ENCODE measurements at regions not wholly inside any gene's neighbourhood (a gene's known extent, or its start where the extent isn't known, plus 50 kb on each side); places are given as distances from the start of the nearest gene placed in this dataset.

DNA sequence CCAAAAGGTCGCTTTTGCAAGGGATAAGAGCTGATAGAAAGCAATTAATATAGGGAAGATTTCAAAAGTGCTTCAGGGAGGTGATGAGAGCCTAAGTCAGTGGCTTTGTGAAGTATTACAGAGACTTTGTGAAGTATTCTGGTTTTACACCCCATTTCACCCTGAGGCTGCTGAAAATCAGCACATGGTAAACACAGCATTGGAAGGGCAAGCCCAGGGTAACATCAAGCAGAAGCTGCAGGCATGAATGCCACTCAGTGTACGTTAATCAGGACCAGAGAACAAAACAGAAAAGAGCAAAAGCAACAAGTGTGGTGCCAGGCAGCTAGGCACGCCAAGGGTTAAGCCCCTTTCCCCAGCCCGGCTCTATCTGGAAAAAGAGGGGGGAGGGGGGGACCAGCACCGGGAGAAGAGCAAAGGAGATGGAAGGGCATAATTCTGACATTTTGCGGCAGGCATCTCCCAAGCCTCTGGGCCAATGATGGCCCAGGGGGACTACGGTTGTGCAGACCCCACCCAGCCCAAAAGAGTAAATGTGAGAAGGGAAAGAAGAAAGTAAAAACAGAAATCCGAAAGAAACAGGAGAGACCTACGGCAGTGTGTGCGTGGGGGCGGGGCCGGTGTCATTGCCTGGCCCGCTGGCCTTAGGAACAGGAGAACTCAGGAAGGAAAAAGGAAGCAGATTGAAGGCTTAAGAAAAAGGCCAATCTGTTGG, 58.9 kb downstream of the DHRS2 start:
- H3K4me3 ChIP-seq (ENCODE audit: low read depth, low read length) = no peak overlapping the region
- TF ChIP-seq, protein P1, sequence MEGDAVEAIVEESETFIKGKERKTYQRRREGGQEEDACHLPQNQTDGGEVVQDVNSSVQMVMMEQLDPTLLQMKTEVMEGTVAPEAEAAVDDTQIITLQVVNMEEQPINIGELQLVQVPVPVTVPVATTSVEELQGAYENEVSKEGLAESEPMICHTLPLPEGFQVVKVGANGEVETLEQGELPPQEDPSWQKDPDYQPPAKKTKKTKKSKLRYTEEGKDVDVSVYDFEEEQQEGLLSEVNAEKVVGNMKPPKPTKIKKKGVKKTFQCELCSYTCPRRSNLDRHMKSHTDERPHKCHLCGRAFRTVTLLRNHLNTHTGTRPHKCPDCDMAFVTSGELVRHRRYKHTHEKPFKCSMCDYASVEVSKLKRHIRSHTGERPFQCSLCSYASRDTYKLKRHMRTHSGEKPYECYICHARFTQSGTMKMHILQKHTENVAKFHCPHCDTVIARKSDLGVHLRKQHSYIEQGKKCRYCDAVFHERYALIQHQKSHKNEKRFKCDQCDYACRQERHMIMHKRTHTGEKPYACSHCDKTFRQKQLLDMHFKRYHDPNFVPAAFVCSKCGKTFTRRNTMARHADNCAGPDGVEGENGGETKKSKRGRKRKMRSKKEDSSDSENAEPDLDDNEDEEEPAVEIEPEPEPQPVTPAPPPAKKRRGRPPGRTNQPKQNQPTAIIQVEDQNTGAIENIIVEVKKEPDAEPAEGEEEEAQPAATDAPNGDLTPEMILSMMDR (IDR thresholded peaks at IDR 0.05; ENCODE audit: borderline replicate concordance, insufficient read depth, low read depth, low read length) = no peak

DNA sequence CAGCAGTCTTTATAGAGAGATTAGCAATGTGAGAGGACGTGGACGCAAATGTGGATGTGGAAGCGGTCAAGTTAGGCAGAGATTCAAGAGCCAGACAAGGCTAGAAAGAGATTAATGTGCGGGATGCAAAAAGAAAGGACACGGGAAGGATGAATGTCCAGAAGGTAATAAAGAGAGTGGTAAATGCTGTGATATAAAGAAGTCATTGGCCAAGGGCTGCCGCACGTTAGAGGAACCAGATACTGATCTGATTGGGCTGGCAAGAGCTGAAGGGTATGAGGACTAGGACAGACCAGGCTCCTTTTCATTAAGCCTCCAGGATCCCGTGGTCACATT, 59.5 kb downstream of the DHRS2 start:
- TF ChIP-seq, protein P1 (IDR thresholded peaks at IDR 0.05; ENCODE audit: borderline replicate concordance, insufficient read depth, low read depth, low read length) = no peak
- no peak overlapping the region for H3K4me3 ChIP-seq (ENCODE audit: low read depth, low read length)

DNA sequence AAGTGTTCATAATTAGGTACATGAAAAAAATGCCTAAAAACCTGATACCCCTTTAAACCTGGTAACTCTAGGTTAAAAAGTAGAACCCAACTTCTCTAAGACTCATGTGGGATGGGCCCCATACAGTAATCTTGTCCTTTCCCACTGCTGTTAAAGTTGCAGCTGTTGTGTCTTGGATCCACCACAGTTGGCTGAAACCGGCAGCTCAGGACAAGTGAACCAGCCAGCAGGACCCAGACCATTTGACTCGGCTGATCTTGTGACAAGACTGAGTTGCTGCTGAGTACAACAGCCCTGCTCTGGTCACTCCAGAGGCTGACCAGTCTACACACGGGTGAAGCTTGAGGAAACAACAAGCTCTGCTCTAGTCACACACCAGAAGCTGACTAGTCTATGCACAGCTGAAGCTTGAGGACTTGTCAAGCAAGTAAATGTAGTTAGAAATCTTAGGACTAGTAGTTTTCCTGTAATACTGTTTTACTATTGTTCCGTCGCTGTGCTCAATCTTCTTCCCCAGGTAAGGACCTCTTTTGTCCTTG, 60.6 kb downstream of the DHRS2 start:
- TF ChIP-seq, protein P1 (IDR thresholded peaks at IDR 0.05; ENCODE audit: borderline replicate concordance, insufficient read depth, low read depth, low read length) = no peak
- H3K4me3 ChIP-seq (ENCODE audit: low read depth, low read length) = no peak overlapping the region

DNA sequence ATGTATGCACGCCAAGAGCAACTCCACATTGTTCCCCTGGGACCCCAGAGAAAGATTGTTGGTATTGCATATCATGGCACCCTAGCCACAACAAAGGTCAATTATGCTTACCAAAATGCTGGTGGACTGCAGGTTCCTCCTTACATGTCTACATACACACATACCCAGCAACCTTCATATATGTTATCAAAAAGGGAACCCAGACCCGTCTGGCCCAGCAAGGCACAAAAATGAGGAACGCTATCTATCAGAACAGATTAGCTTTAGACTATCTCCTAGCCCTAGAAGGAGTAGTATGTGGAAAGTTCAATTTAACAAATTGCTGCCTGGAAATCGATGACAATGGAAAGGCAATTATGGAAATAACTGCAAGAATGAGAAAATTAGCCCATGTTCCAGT, 61.5 kb downstream of the DHRS2 start:
- H3K4me3 ChIP-seq (ENCODE audit: low read depth, low read length) = no peak overlapping the region
- TF ChIP-seq, protein P1 (IDR thresholded peaks at IDR 0.05; ENCODE audit: borderline replicate concordance, insufficient read depth, low read depth, low read length) = no peak

DNA sequence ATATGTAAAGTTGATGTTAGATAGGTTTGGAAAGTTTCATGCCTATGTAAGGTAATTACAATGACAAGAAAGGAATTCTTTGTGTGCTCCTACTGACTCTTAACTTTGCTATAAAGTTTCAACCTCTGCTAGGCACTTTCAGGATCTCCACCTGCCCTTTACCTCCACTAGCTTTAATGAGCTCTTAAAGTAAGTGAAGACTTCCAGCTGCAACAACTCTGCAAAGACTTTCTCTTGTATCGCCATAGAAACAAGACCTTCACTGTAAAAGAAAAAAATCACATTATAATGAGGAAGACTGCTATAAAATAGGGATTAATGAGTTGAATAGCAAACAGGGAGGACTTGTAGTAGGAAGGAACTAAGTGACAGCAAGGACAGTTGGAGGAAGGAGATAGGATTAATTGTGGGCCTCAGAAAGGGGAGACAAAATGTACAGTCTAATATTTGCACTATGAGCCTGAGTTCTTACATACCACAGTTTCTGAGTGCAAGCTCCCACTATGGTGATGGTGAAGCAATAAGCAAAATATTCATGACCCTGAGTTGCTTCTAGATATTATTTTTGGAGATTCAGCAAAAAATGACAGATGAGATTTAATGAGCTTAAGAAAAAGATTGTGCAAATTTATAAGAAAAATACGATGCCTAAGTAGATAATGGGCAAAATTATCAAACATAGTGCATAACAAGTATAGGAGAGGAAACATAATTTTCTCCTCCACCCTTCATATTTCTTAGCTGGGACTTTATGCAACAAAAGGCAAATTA, 66.7 kb downstream of the DHRS2 start:
- TF ChIP-seq, protein P1 (IDR thresholded peaks at IDR 0.05; ENCODE audit: borderline replicate concordance, insufficient read depth, low read depth, low read length) = no peak
- H3K4me3 ChIP-seq (ENCODE audit: low read depth, low read length) = no peak overlapping the region

DNA sequence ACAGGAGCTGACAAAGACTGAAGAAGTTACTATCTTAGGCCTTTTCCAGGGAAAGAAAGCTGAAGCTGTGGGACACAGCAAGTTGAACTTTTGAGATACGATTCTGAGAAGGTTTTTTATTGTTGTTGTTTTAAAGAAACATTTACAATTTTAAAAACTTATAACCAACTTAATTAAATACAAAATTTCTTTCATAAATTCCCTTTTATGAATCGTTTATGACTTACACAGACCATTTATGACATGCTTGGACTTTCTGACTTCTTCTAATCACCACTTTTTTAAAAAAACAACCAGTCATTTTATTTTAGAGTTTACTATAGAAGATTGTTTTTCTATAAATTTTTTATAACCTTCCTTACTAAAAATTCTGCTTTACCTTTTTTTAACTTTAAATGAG, 68.7 kb downstream of the DHRS2 start:
- TF ChIP-seq, protein P1 (IDR thresholded peaks at IDR 0.05; ENCODE audit: borderline replicate concordance, insufficient read depth, low read depth, low read length) = no peak
- no peak overlapping the region for H3K4me3 ChIP-seq (ENCODE audit: low read depth, low read length)

Data from GM12875 (cell line).